Effector memory CD4-positive, alpha-beta T cell (primary cell): ENCODE measurements at regions not wholly inside any gene's neighbourhood (a gene's known extent, or its start where the extent isn't known, plus 50 kb on each side); places are given as distances from the start of the nearest gene placed in this dataset.
"Not testable (repeated sequence)": the region's sequence is repeated elsewhere in the genome, so short reads cannot be mapped to it uniquely, and the experiment has no call there.

Experiments used
- DNase-seq, 3 donors: peaks; one replicate each; pipeline ENCODE4 v3.0.0-alpha.2; 2020
- H3K27ac ChIP-seq: 2 replicates; pipeline ENCODE4 v1.7.0; 2013; ENCODE audit warnings: mild to moderate bottlenecking, low read length, moderate library complexity; ENCODE audit not compliant: insufficient read depth, poor library complexity, severe bottlenecking
- H3K27me3 ChIP-seq: replicated peaks from 2 replicates; pipeline ENCODE4 v1.7.0; 2013; ENCODE audit warnings: mild to moderate bottlenecking, low read length; ENCODE audit not compliant: insufficient read depth, control insufficient read depth, poor library complexity, severe bottlenecking
- H3K36me3 ChIP-seq: 2 replicates; pipeline ENCODE4 v1.7.0; 2013; ENCODE audit warnings: mild to moderate bottlenecking, low read length, moderate library complexity; ENCODE audit not compliant: control insufficient read depth, insufficient read depth
- H3K4me1 ChIP-seq: 2 replicates; pipeline ENCODE4 v1.7.0; 2013; ENCODE audit warnings: low read length, mild to moderate bottlenecking; ENCODE audit not compliant: control insufficient read depth, insufficient read depth, poor library complexity, severe bottlenecking
- H3K4me3 ChIP-seq: 2 replicates; pipeline ENCODE4 v1.7.0; 2013; ENCODE audit warnings: low read length, low read depth, mild to moderate bottlenecking; ENCODE audit not compliant: insufficient read depth, poor library complexity, severe bottlenecking
- H3K9me3 ChIP-seq: 2 replicates; pipeline ENCODE4 v1.7.0; 2013; ENCODE audit warnings: mild to moderate bottlenecking, low read length, moderate library complexity; ENCODE audit not compliant: control insufficient read depth

GRCh38 chr9:18275313-18275990, 198.5 kb upstream of the ADAMTSL1 start:
- Histone ChIP-seq H3K36me3 (no peaks in the 10 kb centered on the region), H3K4me1 (no peaks in the 10 kb centered on the region), H3K9me3 (peaks cover 6% of the 10 kb centered on the region), H3K4me3 (no peak overlapping the region), H3K27ac (no peak overlapping the region), H3K27me3 (no peaks in the 10 kb centered on the region)
- DNase-seq = no peak

GRCh38 chr9:18281291-18281690, 192.7 kb upstream of the ADAMTSL1 start:
- Histone ChIP-seq H3K9me3 (no peaks in the 10 kb centered on the region), H3K4me1 (no peaks in the 10 kb centered on the region), H3K4me3 (no peak overlapping the region), H3K27me3 (no peaks in the 10 kb centered on the region), H3K36me3 (no peaks in the 10 kb centered on the region), H3K27ac (no peak overlapping the region)
- no peak for DNase-seq

- Histone ChIP-seq H3K36me3 (no peaks in the 10 kb centered on the region), H3K4me3 (no peak overlapping the region)
- no peak for DNase-seq
Measured at GRCh38 chr9:18294229-18294628, 179.7 kb upstream of the ADAMTSL1 start.

GRCh38 chr9:18296702-18297055, 177.3 kb upstream of the ADAMTSL1 start:
- Histone ChIP-seq H3K4me3 (no peak overlapping the region), H3K9me3 (no peaks in the 10 kb centered on the region), H3K27ac (no peak overlapping the region), H3K4me1 (no peaks in the 10 kb centered on the region), H3K36me3 (no peaks in the 10 kb centered on the region), H3K27me3 (no peaks in the 10 kb centered on the region)
- no peak for DNase-seq

More at GRCh38 chr9:18294229-18294628, 179.7 kb upstream of the ADAMTSL1 start:
- Histone ChIP-seq H3K4me1 (no peaks in the 10 kb centered on the region), H3K27me3 (no peaks in the 10 kb centered on the region), H3K27ac (no peak overlapping the region), H3K9me3 (no peaks in the 10 kb centered on the region)

GRCh38 chr9:18297056-18297841, 176.7 kb upstream of the ADAMTSL1 start:
- no peak for DNase-seq
- H3K27me3 ChIP-seq = no peaks in the 10 kb centered on the region
- H3K27ac ChIP-seq = no peak overlapping the region
- H3K4me1 ChIP-seq = no peaks in the 10 kb centered on the region
- no peak overlapping the region for H3K4me3 ChIP-seq
- no peaks in the 10 kb centered on the region for H3K36me3 ChIP-seq
- no peaks in the 10 kb centered on the region for H3K9me3 ChIP-seq

- H3K4me3 ChIP-seq = no peak overlapping the region
- H3K4me1 ChIP-seq = no peaks in the 10 kb centered on the region
- no peak overlapping the region for H3K27ac ChIP-seq
- H3K27me3 ChIP-seq = no peaks in the 10 kb centered on the region
- no peaks in the 10 kb centered on the region for H3K36me3 ChIP-seq
- DNase-seq = no peak
- H3K9me3 ChIP-seq = no peaks in the 10 kb centered on the region
Measured at GRCh38 chr9:18299449-18299848, 174.5 kb upstream of the ADAMTSL1 start.

GRCh38 chr9:18305167-18305806, 168.7 kb upstream of the ADAMTSL1 start:
- H3K9me3 ChIP-seq, H3K27ac ChIP-seq, DNase-seq, H3K4me3 ChIP-seq, H3K27me3 ChIP-seq, H3K4me1 ChIP-seq, H3K36me3 ChIP-seq: not testable (repeated sequence)

GRCh38 chr9:18314316-18314715, 159.6 kb upstream of the ADAMTSL1 start:
- H3K4me1 ChIP-seq = no peaks in the 10 kb centered on the region
- no peak overlapping the region for H3K27ac ChIP-seq
- H3K27me3 ChIP-seq = no peaks in the 10 kb centered on the region
- no peak for DNase-seq
- H3K36me3 ChIP-seq = no peaks in the 10 kb centered on the region
- no peak overlapping the region for H3K4me3 ChIP-seq
- no peaks in the 10 kb centered on the region for H3K9me3 ChIP-seq

- Histone ChIP-seq H3K9me3 (no peaks in the 10 kb centered on the region), H3K4me3 (no peak overlapping the region), H3K4me1 (no peaks in the 10 kb centered on the region), H3K36me3 (no peaks in the 10 kb centered on the region), H3K27ac (no peak overlapping the region), H3K27me3 (no peaks in the 10 kb centered on the region)
- no peak for DNase-seq
Measured at GRCh38 chr9:18317896-18318295, 156.1 kb upstream of the ADAMTSL1 start.

GRCh38 chr9:18319918-18320445, 154.0 kb upstream of the ADAMTSL1 start:
- Histone ChIP-seq H3K4me1 (no peaks in the 10 kb centered on the region), H3K27me3 (no peaks in the 10 kb centered on the region), H3K27ac (no peak overlapping the region)

More at GRCh38 chr9:18319918-18320445, 154.0 kb upstream of the ADAMTSL1 start:
- DNase-seq = no peak
- Histone ChIP-seq H3K36me3 (no peaks in the 10 kb centered on the region), H3K4me3 (no peak overlapping the region), H3K9me3 (no peaks in the 10 kb centered on the region)
